HG03460 (cell line): ENCODE measurements at regions not wholly inside any gene's neighbourhood (a gene's known extent, or its start where the extent isn't known, plus 50 kb on each side); places are given as distances from the start of the nearest gene placed in this dataset.

Experiments
- ATAC-seq: cut with Tn5 transposase; IDR thresholded peaks from one replicate; pipeline ENCODE4 v1.9.1; 2021; ENCODE audit not compliant: unreplicated experiment

DNA sequence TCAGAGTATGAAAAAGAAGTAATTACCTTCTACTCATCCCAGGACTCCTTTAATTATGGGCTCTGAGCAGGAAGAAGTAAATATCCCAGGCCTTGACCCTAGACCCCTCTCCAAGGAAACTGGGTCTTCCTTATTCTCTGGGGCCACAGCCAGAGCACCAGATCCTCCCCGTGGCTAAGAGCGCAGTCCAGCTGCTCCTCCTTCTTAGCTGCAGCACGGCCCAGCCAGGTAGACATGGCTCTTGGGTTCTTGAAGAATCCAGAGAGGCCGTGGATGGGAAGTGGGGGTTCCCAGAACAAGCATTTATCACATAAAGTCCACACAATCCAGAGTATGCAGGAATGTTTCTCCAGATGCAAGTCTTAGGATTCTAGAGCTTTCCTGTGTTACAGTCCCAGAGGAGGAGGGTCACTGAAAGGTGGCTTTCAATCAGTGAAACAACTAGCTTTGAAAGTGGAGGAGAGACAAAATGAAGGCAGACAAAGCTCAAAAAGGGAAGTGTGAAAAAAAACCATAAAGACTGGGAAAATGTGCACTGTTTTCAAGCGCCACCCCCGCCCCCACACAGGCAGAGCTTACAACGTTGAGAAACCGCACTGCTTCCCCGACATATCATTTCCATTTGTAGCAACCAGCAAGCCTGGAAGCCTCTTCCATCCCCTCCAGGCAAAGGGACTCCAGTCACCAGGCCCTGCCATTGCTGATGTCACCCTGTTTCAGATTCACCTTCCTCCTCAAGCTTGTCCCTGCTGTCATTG lies 396.5 kb upstream of the MKI67 start:
- no peak for ATAC-seq

DNA sequence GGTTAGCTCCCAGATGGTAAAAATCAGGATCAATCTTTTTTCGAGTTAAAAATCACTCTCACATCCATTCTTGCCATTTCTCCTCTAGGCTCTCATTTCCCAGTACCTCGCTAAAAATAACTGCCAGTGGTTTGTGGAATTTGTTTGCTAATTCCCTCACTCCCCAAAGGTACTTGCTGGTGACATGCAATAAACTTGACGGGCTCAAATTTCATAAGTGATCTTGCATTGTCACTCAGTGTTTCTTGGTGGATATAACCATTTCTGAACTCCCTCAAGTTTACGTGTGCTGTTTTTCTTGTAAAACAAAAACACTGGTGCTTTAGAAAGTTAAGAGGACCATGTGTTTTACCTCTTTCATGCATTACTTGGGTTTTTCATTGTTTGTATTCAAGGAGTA lies 399.2 kb upstream of the MKI67 start:
- no peak for ATAC-seq

DNA sequence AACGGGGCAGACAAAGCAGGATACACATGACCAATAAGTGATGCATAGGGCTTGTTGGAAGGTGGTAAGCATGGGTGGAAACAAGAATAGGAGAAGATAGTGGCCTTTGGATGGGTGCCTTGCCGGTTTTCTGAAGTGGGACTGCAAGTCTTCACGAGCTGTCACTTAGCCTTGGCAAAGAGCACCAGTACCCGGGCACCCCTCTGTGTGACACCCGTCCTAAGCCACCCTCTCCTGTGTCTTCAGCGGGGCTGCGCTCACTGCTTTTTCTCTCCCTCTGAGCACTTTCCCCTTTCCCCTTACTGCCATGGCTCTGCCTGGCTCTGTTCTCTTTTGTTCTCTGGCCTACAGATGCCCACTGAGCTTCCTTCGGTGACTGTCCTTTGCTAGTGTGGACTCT lies 399.7 kb upstream of the MKI67 start:
- ATAC-seq, result no peak

DNA sequence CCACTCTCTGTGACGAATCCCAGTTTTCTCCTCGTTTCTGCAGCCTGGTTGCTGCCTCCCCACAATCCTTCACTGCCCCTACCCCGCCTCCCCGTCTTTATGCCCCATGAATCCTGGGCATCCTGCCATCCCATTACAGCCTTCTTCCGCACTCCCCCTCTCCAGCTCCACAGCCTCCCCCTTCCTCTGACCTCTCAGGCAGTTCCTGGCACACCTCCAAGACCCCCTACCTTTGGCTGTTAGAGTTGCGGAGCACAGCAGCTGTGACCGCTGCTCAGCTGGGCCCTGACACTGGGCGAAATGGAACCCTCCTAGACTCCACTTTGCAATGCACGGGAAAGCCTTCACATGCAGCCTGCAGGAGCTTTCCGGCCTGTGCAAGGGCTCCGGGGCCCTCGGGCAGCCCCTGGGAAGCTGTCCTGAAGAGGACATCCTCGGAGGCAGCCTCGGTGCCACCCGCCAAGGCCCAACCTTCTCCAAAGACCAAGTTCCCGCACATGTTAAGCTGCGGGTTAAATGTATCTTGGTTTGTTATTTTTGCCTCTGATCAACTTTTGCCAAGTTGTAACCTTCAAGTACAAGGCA lies 400.7 kb upstream of the MKI67 start:
- no peak for ATAC-seq

DNA sequence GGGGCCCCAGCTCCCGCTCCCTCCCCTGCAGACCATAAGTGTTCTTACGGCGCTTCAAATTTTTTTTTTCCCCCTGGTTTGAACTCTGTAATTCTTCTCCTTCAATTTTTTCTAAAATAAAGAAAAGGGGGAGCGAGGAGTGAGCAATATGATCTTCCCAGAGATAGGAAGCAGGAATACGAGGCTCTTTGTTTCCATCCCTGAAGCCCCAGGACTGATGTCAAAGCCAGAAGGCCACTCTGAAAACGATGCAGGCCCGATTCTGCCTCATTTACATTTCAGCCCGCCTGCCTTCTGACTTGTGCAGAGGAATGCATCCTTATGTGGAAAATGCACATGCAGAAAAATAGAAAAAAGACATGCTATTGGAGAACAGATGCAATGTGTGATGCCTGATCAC lies 401.5 kb upstream of the MKI67 start:
- no peak for ATAC-seq

DNA sequence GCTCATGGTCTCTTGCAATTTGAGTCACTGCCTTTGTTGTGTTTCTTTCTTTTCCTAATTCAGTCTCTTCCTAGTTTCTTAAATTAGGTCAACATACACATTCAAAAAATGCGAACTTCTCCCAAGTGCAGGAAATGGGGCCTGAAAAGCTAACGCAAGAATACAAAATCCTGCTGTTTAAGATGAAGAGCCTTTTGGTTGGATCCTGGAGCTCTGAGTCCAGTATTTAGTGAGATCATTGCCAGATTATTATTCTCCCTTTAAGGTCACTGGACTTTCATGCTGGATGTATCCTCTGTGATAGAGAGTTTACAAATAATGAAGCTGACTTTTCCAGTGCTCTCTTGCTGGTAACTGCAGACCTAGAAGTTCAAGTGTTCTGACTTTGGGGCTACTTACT lies 401.9 kb upstream of the MKI67 start:
- no peak for ATAC-seq

DNA sequence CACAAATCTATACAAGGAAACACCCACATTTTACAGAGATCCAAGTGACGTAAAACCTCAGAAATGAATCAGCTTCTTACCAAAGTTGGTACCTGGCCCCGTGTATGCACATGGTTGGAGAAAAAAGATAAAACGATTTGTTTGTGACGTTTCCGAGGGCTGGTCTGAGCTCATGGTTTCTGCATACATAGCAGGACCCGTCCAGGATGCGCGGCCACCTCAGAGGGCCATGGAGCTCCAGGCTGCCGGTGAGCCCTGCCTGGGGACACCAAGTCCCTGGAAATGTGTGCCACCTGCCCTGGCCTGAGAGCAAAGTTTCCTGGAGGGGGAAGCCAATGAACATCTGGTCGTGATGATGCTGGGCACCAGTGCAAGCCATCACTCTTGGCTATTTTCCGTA lies 402.6 kb upstream of the MKI67 start:
- ATAC-seq, result no peak

DNA sequence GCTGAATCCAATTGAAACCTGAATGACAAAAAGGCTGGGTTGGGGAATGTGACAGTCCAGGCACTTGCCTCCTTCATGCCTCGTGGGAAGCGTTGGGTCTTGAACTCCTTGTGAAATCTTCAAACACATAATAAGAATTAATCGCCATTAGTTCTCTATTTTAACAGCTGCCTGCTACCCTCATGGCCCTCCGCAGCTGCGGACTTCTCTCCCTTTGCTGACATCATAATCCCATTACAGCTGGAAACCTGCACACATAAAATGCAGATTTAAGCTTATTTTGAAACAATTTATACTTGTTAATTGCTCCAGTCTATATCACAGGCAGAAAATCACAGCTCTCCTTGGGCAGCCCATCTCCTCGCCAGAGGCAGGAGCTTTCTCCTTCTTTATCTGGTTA lies 403.0 kb upstream of the MKI67 start:
- no peak for ATAC-seq

DNA sequence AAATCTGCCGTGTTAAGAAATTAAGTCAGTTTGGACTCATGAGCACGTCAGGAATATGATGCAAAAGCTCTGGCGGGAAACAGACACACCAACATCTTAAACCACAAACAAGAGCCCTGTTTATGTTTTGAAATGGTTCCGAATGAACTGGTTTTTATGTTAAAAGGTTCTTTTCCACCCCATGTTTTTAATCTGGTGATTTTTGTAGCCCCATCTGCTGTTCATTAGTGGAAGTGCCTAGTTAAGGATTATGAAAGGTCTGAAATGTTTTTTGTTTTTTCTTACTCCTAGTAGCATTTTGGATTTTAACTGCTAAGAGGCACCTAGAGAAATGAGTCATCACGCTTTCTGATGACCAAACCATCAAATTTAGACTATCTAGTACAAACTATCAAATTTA lies 404.1 kb upstream of the MKI67 start:
- no peak for ATAC-seq

DNA sequence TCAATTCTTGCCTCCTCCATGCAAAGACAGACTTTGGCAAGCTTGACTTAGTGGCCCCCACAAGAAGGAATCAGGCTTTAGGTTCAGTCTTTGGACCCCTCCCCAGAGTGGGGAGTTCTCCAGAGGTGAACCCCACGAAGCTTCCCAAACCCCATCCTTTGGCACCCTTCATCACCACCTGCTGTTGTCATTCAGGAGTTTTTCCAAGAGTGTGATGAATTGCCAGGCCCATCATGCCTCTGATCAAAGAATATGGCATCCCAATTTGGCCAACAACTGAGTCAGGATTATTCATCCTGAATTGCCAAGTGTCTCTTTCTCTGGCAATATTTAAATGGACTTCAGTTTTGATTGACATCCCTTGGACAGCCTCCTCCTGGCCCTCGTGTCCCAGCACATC lies 404.7 kb upstream of the MKI67 start:
- ATAC-seq, result no peak

DNA sequence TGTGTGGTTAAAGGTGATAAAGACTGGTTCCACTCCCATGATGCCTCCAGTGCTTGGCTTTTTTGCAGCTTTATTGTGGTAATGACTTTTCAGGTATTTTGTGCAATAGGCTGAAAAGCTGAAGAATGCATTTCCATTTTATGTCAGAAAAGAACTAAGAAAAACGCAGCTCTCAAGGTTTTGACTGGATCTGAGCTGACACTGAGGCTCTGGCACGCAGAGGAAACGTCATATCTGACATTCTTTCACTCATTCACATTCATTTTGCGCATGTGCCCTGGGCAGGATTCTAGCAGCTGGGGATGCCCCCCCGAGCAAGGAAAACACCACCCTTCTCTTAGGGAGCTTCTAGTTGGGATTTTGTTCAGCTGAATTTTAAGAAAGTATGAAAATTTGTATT lies 408.5 kb upstream of the MKI67 start:
- ATAC-seq, result no peak

DNA sequence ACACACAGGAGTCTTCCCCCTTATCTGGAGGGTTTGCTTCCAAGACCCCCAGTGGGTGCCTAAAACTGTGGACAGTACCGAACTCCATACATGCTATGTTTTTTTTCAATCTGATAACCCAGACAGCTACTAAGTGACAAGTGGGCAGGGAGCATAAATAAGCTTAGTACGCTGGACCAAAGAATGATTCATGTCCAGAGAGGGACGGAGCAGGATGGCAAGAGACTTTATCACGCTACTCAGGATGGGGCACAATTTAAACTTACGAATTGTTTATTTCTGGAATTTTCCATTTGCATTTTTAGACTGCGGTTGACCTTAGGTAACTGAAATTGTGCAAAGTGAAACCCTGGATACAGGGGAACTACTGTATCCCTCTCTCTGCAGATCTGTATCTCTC lies 410.0 kb upstream of the MKI67 start:
- no peak for ATAC-seq

DNA sequence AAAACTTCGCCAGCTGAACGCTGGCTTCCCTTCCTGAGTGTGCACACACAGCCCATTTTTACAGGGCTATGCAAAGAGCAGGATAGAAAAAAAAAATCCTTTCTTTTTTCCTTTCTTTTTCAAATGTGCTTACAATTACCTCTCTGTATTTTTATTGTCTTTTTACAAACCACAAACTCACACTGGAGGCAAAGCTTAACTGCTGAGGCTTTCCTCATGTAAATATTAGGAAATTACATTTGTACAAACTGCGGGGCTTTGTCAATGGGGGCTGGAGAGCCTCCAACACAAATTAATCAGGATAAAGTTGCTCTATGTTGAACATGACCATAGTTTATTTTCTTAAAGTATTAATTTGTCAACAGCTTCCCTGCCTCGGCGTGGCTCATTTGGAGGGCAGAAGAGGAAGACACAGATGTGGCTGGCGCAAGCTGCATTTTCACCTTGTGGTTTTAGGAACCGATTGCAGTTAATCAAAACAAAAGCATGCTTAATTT lies 411.7 kb upstream of the MKI67 start:
- no peak for ATAC-seq

DNA sequence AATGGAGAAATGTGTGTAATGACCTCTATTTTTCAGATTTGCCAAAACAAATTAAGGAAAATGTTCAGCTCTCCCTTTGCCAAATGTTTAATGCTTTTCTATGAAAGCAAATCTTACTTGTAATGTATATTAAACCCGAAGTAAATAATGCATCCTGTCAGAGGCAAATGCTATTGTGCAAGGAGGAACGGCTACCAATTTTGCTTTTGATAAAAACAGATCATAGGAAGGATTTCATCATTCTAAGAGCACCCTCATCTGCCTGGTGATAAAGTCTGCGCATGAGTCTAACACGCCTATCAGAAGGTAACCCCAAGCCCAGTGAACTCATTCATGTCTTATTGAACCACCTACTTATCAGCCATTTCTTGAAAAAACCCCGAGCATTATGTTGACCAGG lies 412.4 kb upstream of the MKI67 start:
- no peak for ATAC-seq

DNA sequence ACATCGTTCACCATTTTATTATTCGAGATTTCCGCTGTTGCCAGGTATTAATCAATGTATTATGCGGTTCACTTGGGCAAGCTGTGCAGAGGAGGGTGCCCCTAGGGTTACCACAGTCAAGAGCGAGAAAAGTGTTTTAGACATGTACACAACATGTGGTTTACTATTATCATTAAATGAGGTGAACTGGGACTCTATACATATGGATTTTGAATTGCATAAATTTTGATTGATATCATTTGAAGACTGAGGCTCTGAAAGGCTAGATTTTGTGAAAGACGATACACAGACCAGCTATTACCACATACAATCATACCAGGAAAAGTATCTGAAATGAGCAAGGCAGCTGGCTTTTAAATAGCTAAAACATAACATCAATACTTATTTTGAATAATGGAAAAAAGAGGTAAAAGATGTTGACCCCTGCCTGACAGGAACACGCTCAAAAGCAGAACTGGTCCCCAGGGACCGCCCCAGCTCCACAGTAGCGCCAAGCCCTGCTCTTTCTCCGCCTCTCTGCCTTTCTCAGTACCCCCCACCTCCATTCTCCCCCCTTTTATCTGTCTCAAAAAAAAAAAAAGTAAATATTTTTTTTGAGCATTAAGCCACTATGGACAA lies 413.4 kb upstream of the MKI67 start:
- ATAC-seq, result no peak

DNA sequence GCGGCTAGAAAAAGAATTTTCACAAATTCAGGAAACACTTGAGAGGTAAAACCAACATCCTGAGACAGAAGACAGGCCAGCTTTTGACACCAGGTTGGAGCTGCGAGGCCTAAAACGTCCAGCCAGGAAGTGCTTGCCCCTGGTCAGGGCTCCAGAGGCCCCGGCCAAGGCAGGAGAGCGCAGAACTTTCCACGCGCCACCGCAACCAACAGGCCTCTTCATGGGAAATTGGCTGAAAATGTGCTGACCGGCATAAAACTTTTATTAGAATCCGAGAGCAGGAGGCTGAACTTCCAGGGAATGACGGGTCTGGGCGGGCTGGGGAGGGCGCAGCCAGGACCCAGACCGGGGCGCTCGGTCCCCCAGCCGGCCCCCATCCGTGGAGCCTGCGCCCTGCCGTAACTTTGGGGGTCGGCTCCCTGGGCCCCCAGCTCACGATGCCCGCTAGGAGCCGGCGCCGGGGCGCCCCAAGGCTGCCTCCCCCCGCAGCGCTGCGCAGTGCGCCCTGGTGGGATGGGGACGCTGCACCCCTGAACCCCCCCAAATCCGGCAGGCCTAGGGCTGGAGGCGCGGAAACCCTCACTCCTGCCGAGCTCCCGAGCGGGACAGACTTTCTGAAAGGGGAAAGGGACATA lies 414.0 kb upstream of the MKI67 start:
- no peak for ATAC-seq

DNA sequence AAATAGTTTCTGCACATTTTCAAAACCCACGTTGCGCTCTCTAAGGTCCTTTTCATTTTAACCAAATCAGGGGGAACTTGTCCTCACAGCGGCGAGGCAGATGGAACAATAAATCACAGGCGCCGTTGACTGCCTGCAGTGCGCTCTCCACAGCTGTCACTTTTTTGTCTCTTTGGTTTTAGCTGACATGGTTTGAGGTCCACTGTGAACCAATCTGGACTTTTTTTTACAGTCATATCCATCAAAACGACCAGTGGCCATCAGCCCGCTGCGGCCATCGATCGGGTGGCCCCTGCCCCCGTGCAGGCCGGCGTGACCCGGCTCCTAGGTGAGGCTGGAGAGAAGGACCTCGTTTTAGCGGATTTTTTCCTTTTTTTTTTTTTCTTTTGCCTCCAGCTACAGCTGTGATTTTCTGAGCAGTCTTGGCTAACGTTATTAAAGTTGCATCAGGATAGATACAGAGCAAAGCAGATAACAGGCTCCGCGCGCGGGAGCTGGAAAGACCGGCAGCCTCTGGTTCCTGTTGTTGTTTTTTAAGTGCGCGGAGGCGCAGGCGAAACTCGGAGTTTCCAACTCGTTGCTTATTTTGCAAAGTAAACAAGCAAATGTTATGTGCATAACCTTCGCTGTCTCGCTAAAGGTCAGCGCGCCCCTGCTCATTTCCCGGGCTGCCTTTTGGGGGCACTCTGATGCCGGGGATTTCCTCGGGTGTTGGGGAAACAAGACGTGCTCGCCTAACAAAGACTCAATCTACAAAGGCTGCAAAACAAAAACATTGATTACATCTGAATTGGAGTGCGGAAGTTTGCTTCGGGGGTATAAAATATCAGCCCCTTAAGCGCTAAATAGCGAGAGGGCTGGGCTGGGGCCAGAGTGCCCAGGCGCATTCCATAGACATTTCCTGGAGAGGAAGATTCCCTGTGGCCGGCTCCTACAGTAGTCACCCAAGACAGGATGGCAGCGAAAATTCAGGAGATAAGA lies 414.8 kb upstream of the MKI67 start:
- ATAC-seq, result no peak

DNA sequence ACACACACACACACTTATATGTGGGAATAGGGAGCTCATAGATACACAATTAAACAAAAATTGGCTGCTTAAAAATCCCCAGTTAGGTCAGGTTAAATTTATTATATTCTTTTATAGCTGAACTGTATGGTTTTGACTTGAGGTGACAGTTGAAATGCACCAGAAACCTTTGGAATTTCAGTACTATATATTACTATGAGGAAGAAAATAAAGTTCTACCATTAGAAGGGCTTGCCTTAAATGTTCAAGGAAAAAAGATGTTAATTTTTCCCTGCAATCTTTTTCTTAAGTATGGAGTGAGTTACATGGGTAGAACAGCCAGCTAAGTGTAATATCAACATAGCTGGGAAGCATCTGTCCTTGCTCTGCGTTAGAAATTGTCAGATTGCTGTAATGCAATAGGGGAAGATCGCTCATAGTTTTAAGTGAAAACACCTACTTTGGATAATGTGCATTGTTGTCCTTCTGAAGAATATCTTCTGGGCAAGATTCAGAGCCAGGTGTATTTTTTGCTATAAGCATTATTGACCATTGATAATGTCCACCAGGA lies 415.8 kb upstream of the MKI67 start:
- no peak for ATAC-seq

DNA sequence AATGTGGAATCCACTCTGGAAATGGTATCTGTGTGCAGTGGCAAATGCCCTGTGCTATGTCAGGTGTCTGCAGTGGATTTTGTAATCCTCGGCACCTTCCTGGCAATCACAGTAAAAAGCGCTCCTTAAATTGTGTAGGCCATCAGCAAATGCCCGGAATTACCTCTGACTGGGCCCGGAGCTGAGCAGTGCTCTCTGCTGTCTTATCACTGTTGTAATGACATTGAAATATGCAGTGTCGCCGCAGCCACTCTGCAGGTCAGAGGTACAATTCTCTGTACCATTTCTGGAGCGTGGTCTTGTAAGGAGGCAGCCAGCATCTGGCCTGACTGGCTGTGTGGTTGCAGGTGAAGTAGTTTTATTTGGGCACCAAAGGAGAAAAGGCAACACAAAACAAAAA lies 416.4 kb upstream of the MKI67 start:
- ATAC-seq, result no peak

DNA sequence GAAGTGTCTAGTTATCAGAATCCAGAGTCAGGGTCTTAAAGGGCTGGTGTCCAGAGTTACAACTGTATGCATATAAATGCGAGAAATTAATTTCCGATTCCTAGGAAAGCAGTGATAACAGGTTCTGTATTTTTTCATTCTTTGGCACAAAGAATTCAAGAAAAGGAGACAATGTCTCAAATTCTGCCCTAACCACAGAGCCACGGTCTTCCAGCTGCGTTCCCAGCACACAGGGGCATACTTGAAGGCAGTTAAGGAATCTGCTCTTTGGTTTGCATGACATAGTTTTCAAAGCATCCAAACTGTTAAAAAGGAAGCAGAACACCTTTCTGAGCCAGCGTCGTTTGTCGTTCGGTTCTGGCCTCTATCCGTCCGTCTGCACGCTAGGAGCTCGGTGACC lies 416.9 kb upstream of the MKI67 start:
- no peak for ATAC-seq

DNA sequence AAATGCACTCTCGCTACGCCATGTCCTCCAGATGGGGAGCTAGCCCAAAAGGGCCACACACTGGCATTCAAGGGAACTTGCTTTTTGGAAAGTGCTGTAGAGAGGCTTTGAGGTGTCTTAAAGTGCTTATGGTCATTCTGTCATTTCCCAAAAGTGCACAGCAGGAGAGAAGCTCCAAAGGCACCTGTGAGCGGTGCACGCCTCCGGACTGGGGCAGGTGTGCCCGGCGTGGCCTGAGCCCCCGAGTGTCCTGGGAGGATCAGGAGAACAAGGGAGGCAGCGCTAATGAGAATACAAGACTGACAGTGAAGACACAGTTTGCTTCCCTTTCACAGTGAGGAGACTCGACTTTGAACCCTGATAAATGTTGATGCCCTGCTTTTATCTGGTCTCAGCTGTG lies 419.0 kb upstream of the MKI67 start:
- ATAC-seq, result no peak
